ENCODE measurements at regions not wholly inside any gene's neighbourhood (a gene's known extent, or its start where the extent isn't known, plus 50 kb on each side); places are given as distances from the start of the nearest gene placed in this dataset.

DNA sequence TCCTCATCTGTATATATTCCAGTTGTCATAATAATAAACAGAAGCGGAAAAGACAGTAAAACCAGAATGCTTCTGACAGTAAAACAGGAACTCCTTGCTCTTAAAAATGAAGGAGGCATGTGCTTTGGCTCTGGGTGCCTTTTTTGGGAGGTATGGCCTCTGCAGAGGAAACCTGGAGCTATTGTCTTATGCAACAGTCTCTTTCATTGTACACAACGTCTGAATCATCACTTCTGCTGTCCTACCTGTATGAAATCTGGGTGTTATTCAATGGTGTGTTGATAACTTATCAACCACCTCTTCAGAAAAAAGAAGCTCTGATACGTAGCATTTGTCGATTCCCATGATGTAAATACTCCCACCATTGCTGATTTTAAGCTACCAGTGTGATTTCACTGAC is 64.8 kb downstream of the CDCA7 start:
- Mint-ChIP-seq H3K36me3 (ENCODE audit: low read depth) (no peaks in the 10 kb centered on the region), H3K27me3 (peaks cover 27% of the 10 kb centered on the region), H3K27ac (no peak overlapping the region), H3K4me1 (no peaks in the 10 kb centered on the region), H3K4me3 (no peak overlapping the region), H3K9me3 (ENCODE audit: low read depth) (no peaks in the 10 kb centered on the region)
- intact Hi-C loops (cut with DNase I, micrococcal nuclease) = no loop called here
- ChIA-PET POLR2A (no interaction called here), CTCF (no interaction called here)
- DNase-seq (no peak), ATAC-seq (no peak)

GRCh38 chr2:173424886-173425285 is 70.2 kb downstream of the CDCA7 start:
- Mint-ChIP-seq H3K4me3 (no peak overlapping the region), H3K27me3 (peaks cover 18% of the 10 kb centered on the region), H3K4me1 (no peaks in the 10 kb centered on the region), H3K36me3 (ENCODE audit: low read depth) (no peaks in the 10 kb centered on the region), H3K27ac (no peak overlapping the region), H3K9me3 (ENCODE audit: low read depth) (no peaks in the 10 kb centered on the region)
- DNase-seq (no peak), ATAC-seq (no peak)
- POLR2A ChIA-PET = no interaction called here
- CTCF ChIA-PET = no interaction called here
- intact Hi-C loops (cut with DNase I, micrococcal nuclease) = no loop called here

- CTCF ChIA-PET = interaction anchor here (0.7 to 1.5 kb wide), 2 partner anchors 114 to 439 kb away, joined by 3 to 5 read pairs; no protein-coding TSS in a partner anchor
- intact Hi-C loops (cut with DNase I, micrococcal nuclease) = no loop called here
- no peaks in the 10 kb centered on the region for H3K9me3 Mint-ChIP-seq (ENCODE audit: low read depth)
- no peak for ATAC-seq
- H3K4me3 Mint-ChIP-seq = no peak overlapping the region
- no peak for DNase-seq
- H3K27me3 Mint-ChIP-seq = peaks cover 11% of the 10 kb centered on the region
- POLR2A ChIA-PET = no interaction called here
- no peak overlapping the region for H3K27ac Mint-ChIP-seq
- no peaks in the 10 kb centered on the region for H3K36me3 Mint-ChIP-seq (ENCODE audit: low read depth)
- no peaks in the 10 kb centered on the region for H3K4me1 Mint-ChIP-seq
Measured at GRCh38 chr2:173427887-173428668, 73.4 kb downstream of the CDCA7 start.

DNA sequence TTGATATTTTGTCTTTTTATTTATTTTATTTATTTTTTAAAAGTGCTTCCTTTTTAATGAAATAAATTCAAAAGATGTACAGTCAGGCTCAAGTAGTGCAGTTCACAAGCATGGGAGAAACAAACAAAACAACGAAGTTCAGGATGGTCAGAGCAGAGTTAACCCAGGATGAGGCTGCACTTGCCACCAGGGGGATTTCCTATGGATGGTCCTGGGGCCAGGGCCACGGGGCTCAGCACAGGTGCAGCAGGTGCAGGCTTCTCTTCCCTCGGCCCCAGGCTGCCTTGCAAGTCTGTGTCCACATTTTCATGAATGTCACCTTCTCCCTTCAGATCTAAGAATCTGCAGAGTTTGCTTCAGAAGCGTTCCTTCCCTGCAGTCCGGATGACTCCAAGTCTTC is 76.5 kb downstream of the CDCA7 start:
- Mint-ChIP-seq H3K27me3 (peaks cover 11% of the 10 kb centered on the region), H3K36me3 (ENCODE audit: low read depth) (no peaks in the 10 kb centered on the region), H3K27ac (no peak overlapping the region), H3K4me1 (peaks cover 8% of the 10 kb centered on the region), H3K4me3 (no peak overlapping the region), H3K9me3 (ENCODE audit: low read depth) (no peaks in the 10 kb centered on the region)
- ATAC-seq (no peak), DNase-seq (no peak)
- intact Hi-C loops (cut with DNase I, micrococcal nuclease) = no loop called here
- ChIA-PET POLR2A (no interaction called here), CTCF (interaction anchor here (0.9 to 1.7 kb wide), 2 partner anchors 18 kb away, joined by 3 to 4 read pairs; no protein-coding TSS in a partner anchor)

- H3K27ac Mint-ChIP-seq = no peak overlapping the region
- H3K4me3 Mint-ChIP-seq = no peak overlapping the region
- ChIA-PET POLR2A (no interaction called here), CTCF (interaction anchor here (0.9 to 1.1 kb wide), 2 partner anchors 17 to 19 kb away, joined by 3 read pairs; no protein-coding TSS in a partner anchor)
- peaks cover 11% of the 10 kb centered on the region for H3K27me3 Mint-ChIP-seq
- intact Hi-C loops (cut with DNase I, micrococcal nuclease) = no loop called here
- no peaks in the 10 kb centered on the region for H3K9me3 Mint-ChIP-seq (ENCODE audit: low read depth)
- no peak for ATAC-seq
- no peak for DNase-seq
- H3K4me1 Mint-ChIP-seq = peaks cover 11% of the 10 kb centered on the region
- H3K36me3 Mint-ChIP-seq (ENCODE audit: low read depth) = no peaks in the 10 kb centered on the region
Measured at GRCh38 chr2:173432049-173432754, 77.5 kb downstream of the CDCA7 start.

DNA sequence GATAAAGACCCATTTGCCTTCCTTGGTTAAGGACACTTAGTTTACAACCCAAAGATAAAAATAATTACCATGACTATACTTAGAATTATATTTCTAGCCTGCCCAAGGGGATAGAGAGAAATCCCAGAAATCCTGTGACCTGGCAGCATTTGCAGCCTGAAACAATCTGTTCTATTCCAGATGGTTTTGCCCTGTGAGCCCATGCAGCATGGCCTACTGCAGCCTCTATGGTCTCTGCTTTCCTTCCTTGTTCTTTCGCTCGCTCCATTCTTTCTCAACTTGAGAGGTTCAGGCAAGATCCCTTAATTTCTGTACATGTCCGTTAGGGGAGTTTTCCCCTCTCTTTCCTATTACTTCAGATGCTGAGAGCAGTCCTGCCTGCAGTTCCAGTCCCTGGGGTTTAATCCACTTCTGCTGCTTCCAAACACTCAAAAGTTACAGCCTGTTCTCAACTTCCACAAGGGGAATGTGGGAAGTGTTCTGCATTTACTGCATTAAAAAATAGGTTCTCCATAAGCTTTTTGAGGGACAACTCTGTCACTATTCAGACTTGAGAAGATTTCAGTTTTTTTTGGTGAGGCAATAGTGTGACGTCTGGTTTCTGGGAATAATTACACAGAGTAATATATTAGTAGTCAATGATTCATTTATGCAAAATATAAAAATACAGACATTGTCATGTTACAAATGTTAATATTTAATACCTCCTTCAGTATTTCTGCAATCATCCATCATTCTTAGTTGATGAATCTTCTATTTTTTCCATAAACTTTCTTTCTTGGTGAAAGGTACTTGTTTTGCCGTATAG is 80.3 kb downstream of the CDCA7 start:
- ATAC-seq = no peak
- POLR2A ChIA-PET = no interaction called here
- H3K27me3 Mint-ChIP-seq = peaks cover 10% of the 10 kb centered on the region
- H3K9me3 Mint-ChIP-seq (ENCODE audit: low read depth) = no peaks in the 10 kb centered on the region
- CTCF ChIA-PET = no interaction called here
- peaks cover 11% of the 10 kb centered on the region for H3K4me1 Mint-ChIP-seq
- no peaks in the 10 kb centered on the region for H3K36me3 Mint-ChIP-seq (ENCODE audit: low read depth)
- intact Hi-C loops (cut with DNase I, micrococcal nuclease) = no loop called here
- H3K4me3 Mint-ChIP-seq = no peak overlapping the region
- DNase-seq = no peak
- H3K27ac Mint-ChIP-seq = no peak overlapping the region

DNA sequence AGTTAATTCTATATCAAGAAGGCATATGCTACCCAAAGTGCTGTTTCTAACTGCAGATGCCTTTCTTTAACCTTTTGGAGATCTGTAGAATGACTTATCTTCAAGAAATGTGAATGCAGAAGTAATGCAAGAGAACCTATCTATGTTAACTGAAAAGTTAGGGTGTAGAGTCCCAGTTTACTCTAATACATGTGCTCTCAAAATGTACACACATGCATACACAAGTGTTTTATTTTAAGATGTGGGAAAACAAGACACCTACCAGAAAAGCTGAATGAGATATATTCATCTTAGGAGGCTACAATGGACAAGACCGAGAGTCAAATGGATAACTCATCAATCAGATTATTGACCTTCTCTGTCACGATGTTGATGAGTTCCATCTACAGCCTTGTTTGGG is 80.9 kb downstream of the CDCA7 start:
- POLR2A ChIA-PET = no interaction called here
- H3K4me3 Mint-ChIP-seq = no peak overlapping the region
- CTCF ChIA-PET = no interaction called here
- H3K27ac Mint-ChIP-seq = no peak overlapping the region
- no peak for ATAC-seq
- peaks cover 10% of the 10 kb centered on the region for H3K27me3 Mint-ChIP-seq
- no peak for DNase-seq
- intact Hi-C loops (cut with DNase I, micrococcal nuclease) = no loop called here
- peaks cover 11% of the 10 kb centered on the region for H3K4me1 Mint-ChIP-seq
- no peaks in the 10 kb centered on the region for H3K36me3 Mint-ChIP-seq (ENCODE audit: low read depth)
- no peaks in the 10 kb centered on the region for H3K9me3 Mint-ChIP-seq (ENCODE audit: low read depth)

DNA sequence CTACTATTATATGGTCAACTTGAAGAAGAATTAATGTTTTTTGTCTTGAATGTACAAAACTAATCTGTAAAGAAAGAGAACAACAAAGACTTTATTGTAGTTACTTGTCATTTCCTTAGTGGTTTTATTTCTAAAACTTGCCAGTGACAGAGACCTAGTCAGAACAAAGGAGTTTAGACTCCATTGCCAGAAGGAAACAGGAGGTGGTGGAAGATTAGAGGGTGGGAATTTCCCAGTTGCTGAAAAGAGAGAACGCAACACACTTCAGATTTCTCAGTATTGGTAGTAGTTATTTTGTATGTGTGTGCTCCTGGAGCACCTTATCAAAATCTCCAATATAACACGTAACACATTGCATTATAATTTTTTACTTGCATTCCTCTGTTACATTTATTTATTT is 81.4 kb downstream of the CDCA7 start:
- Mint-ChIP-seq H3K4me3 (no peak overlapping the region), H3K9me3 (ENCODE audit: low read depth) (no peaks in the 10 kb centered on the region), H3K36me3 (ENCODE audit: low read depth) (no peaks in the 10 kb centered on the region), H3K27me3 (peaks cover 7% of the 10 kb centered on the region), H3K27ac (no peak overlapping the region), H3K4me1 (peaks cover 11% of the 10 kb centered on the region)
- intact Hi-C loops (cut with DNase I, micrococcal nuclease) = no loop called here
- DNase-seq = no peak
- peak; percentile 83 for ATAC-seq
- CTCF ChIA-PET = no interaction called here
- POLR2A ChIA-PET = no interaction called here

- Mint-ChIP-seq H3K36me3 (ENCODE audit: low read depth) (no peaks in the 10 kb centered on the region), H3K9me3 (ENCODE audit: low read depth) (no peaks in the 10 kb centered on the region), H3K27me3 (peaks cover 1% of the 10 kb centered on the region), H3K27ac (no peak overlapping the region), H3K4me3 (no peak overlapping the region), H3K4me1 (peaks cover 3% of the 10 kb centered on the region)
- ChIA-PET CTCF (interaction anchor here (1.1 kb wide), 1 partner anchor 11 kb away, joined by 3 read pairs; no protein-coding TSS in a partner anchor), POLR2A (no interaction called here)
- no peak for ATAC-seq
- no peak for DNase-seq
- intact Hi-C loops (cut with DNase I, micrococcal nuclease) = no loop called here
Measured at GRCh38 chr2:173441222-173441621, 86.5 kb downstream of the CDCA7 start.

DNA sequence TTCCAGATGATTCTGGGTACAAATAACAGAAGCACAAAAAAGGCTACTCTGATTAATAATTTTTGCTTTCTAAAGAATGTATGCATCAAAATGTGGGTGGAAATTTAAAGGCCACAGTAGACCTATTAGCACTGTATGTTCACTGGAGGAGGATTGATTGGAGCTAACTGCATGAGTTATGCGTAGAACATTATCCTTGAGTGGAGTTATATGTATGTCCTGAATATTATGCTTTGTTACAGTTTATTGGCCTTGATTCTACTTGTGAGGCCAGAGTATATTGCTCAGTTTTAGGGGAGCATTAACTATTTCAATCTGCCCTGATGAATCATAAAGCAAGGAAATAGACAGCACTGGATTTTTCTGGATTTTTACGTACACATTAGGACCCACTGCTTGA is 87.9 kb downstream of the CDCA7 start:
- intact Hi-C loops (cut with DNase I, micrococcal nuclease) = no loop called here
- no peak overlapping the region for H3K27ac Mint-ChIP-seq
- ATAC-seq (no peak), DNase-seq (no peak)
- ChIA-PET CTCF (interaction anchor here (0.6 kb wide), 1 partner anchor 137 kb away, joined by 3 read pairs; no protein-coding TSS in a partner anchor), POLR2A (interaction anchor here (0.7 kb wide), 1 partner anchor 37 kb away, joined by 5 read pairs; no protein-coding TSS in a partner anchor)
- no peak overlapping the region for H3K4me3 Mint-ChIP-seq
- no peaks in the 10 kb centered on the region for H3K9me3 Mint-ChIP-seq (ENCODE audit: low read depth)
- peaks cover 1% of the 10 kb centered on the region for H3K27me3 Mint-ChIP-seq
- no peaks in the 10 kb centered on the region for H3K4me1 Mint-ChIP-seq
- no peaks in the 10 kb centered on the region for H3K36me3 Mint-ChIP-seq (ENCODE audit: low read depth)

GRCh38 chr2:173446722-173447121 is 92.0 kb downstream of the CDCA7 start:
- ChIA-PET POLR2A (no interaction called here), CTCF (interaction anchor here (0.6 kb wide), 1 partner anchor 42 kb away, joined by 3 read pairs; no protein-coding TSS in a partner anchor)
- no peak for DNase-seq
- Mint-ChIP-seq H3K4me3 (no peak overlapping the region), H3K27ac (no peak overlapping the region), H3K36me3 (ENCODE audit: low read depth) (no peaks in the 10 kb centered on the region), H3K27me3 (no peaks in the 10 kb centered on the region), H3K9me3 (ENCODE audit: low read depth) (no peaks in the 10 kb centered on the region), H3K4me1 (peaks cover 12% of the 10 kb centered on the region)
- intact Hi-C loops (cut with DNase I, micrococcal nuclease) = no loop called here
- no peak for ATAC-seq

Data from activated CD4-positive, alpha-beta T cell treated with anti-CD3 and anti-CD28 coated beads for 36 hours (primary cell).